ENCODE measurements at regions not wholly inside any gene's neighbourhood (a gene's known extent, or its start where the extent isn't known, plus 50 kb on each side); places are given as distances from the start of the nearest gene placed in this dataset.

DNA sequence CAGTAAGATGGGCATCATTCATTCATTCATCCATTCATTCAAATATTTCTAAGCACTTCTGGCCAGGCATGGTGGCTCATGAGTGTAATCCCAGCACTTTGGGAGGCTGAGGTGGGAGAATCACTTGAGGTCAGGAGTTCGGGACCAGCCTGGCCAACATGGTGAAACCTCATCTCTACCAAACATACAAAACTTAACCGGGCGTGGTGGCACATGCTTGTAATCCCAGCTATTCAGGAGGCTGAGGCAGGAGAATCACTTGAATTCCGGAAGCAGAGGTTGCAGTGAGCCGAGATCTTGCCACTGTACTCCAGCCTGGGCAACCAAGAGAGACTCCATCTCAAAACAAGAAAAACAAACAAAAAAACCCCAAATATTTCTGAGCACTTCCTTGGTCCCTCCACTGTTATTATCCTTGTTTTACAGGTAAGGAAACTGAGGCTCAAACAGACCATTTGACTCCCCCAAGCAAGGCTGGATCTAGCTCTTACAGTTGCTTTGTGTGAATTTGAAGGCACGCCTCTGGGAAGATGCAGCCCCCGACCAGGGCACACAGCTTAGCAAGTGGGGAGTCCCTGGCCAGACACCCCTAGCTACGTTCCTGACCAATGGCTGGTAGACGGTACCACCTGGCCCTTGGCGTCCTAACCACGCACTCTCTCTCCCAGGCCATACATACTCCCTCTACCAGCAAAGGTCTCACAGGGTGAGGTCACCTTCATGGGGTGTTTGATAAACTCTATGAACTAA, 50.6 kb upstream of the ODC1 start:
- Mint-ChIP-seq H3K9me3 (no peaks in the 10 kb centered on the region), H3K27ac (no peak overlapping the region), H3K4me1 (peaks cover 5% of the 10 kb centered on the region; the same call in 2 of the 3 replicates), H3K36me3 (ENCODE audit: low read depth) (no peaks in the 10 kb centered on the region), H3K27me3 (ENCODE audit: insufficient read depth, low read depth, poor library complexity) (peaks cover 7% of the 10 kb centered on the region), H3K4me3 (no peak overlapping the region)
- no peaks in the 10 kb centered on the region for H3K79me2 ChIP-seq (replicated peaks; ENCODE audit: insufficient read depth)
- no peaks in the 10 kb centered on the region for H4K20me1 ChIP-seq (replicated peaks; ENCODE audit: insufficient read depth)
- no peaks in the 10 kb centered on the region for H3K27me3 ChIP-seq (ENCODE audit: insufficient read depth)
- H3K27ac ChIP-seq (ENCODE audit: low read depth), result no peak overlapping the region
- ATAC-seq (no peak), DNase-seq (ENCODE audit: low spot score) (no peak)
- H3F3A ChIP-seq (replicated peaks; ENCODE audit: low read depth), result no peaks in the 10 kb centered on the region
- H3K9me2 ChIP-seq (ENCODE audit: insufficient read depth), result no peaks in the 10 kb centered on the region
- H2AFZ ChIP-seq, result no peak overlapping the region
- H3K36me3 ChIP-seq (ENCODE audit: insufficient read depth), result no peaks in the 10 kb centered on the region
- no peak overlapping the region for H3K4me3 ChIP-seq
- H3K4me2 ChIP-seq, result no peak overlapping the region
- no peak for TF ChIP-seq ZNF114 (CRISPR knock-in tag; IDR thresholded peaks at IDR 0.05)
- TF ChIP-seq, protein P1, sequence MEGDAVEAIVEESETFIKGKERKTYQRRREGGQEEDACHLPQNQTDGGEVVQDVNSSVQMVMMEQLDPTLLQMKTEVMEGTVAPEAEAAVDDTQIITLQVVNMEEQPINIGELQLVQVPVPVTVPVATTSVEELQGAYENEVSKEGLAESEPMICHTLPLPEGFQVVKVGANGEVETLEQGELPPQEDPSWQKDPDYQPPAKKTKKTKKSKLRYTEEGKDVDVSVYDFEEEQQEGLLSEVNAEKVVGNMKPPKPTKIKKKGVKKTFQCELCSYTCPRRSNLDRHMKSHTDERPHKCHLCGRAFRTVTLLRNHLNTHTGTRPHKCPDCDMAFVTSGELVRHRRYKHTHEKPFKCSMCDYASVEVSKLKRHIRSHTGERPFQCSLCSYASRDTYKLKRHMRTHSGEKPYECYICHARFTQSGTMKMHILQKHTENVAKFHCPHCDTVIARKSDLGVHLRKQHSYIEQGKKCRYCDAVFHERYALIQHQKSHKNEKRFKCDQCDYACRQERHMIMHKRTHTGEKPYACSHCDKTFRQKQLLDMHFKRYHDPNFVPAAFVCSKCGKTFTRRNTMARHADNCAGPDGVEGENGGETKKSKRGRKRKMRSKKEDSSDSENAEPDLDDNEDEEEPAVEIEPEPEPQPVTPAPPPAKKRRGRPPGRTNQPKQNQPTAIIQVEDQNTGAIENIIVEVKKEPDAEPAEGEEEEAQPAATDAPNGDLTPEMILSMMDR (conservative IDR thresholded peaks at IDR 0.05; ENCODE audit: low read depth in 2 of 2), result no peak
- TF ChIP-seq EZH2 (IDR thresholded peaks at IDR 0.05; ENCODE audit: low read depth, unreplicated experiment), result no peak
- TF ChIP-seq ZNF331 (CRISPR knock-in tag; IDR thresholded peaks at IDR 0.05; ENCODE audit: low read depth), result no peak
- TF ChIP-seq, protein P2, sequence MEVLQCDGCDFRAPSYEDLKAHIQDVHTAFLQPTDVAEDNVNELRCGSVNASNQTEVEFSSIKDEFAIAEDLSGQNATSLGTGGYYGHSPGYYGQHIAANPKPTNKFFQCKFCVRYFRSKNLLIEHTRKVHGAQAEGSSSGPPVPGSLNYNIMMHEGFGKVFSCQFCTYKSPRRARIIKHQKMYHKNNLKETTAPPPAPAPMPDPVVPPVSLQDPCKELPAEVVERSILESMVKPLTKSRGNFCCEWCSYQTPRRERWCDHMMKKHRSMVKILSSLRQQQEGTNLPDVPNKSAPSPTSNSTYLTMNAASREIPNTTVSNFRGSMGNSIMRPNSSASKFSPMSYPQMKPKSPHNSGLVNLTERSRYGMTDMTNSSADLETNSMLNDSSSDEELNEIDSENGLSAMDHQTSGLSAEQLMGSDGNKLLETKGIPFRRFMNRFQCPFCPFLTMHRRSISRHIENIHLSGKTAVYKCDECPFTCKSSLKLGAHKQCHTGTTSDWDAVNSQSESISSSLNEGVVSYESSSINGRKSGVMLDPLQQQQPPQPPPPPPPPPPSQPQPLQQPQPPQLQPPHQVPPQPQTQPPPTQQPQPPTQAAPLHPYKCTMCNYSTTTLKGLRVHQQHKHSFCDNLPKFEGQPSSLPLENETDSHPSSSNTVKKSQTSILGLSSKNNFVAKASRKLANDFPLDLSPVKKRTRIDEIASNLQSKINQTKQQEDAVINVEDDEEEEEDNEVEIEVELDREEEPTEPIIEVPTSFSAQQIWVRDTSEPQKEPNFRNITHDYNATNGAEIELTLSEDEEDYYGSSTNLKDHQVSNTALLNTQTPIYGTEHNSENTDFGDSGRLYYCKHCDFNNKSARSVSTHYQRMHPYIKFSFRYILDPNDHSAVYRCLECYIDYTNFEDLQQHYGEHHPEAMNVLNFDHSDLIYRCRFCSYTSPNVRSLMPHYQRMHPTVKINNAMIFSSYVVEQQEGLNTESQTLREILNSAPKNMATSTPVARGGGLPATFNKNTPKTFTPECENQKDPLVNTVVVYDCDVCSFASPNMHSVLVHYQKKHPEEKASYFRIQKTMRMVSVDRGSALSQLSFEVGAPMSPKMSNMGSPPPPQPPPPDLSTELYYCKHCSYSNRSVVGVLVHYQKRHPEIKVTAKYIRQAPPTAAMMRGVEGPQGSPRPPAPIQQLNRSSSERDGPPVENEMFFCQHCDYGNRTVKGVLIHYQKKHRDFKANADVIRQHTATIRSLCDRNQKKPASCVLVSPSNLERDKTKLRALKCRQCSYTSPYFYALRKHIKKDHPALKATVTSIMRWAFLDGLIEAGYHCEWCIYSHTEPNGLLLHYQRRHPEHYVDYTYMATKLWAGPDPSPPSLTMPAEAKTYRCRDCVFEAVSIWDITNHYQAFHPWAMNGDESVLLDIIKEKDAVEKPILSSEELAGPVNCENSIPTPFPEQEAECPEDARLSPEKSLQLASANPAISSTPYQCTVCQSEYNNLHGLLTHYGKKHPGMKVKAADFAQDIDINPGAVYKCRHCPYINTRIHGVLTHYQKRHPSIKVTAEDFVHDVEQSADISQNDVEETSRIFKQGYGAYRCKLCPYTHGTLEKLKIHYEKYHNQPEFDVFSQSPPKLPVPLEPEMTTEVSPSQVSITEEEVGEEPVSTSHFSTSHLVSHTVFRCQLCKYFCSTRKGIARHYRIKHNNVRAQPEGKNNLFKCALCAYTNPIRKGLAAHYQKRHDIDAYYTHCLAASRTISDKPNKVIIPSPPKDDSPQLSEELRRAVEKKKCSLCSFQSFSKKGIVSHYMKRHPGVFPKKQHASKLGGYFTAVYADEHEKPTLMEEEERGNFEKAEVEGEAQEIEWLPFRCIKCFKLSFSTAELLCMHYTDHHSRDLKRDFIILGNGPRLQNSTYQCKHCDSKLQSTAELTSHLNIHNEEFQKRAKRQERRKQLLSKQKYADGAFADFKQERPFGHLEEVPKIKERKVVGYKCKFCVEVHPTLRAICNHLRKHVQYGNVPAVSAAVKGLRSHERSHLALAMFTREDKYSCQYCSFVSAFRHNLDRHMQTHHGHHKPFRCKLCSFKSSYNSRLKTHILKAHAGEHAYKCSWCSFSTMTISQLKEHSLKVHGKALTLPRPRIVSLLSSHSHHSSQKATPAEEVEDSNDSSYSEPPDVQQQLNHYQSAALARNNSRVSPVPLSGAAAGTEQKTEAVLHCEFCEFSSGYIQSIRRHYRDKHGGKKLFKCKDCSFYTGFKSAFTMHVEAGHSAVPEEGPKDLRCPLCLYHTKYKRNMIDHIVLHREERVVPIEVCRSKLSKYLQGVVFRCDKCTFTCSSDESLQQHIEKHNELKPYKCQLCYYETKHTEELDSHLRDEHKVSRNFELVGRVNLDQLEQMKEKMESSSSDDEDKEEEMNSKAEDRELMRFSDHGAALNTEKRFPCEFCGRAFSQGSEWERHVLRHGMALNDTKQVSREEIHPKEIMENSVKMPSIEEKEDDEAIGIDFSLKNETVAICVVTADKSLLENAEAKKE (CRISPR knock-in tag; IDR thresholded peaks at IDR 0.05), result no peak
- TF ChIP-seq CREB1 (CRISPR knock-in tag; IDR thresholded peaks at IDR 0.05; ENCODE audit: low read depth), result no peak
- TF ChIP-seq, protein P3, sequence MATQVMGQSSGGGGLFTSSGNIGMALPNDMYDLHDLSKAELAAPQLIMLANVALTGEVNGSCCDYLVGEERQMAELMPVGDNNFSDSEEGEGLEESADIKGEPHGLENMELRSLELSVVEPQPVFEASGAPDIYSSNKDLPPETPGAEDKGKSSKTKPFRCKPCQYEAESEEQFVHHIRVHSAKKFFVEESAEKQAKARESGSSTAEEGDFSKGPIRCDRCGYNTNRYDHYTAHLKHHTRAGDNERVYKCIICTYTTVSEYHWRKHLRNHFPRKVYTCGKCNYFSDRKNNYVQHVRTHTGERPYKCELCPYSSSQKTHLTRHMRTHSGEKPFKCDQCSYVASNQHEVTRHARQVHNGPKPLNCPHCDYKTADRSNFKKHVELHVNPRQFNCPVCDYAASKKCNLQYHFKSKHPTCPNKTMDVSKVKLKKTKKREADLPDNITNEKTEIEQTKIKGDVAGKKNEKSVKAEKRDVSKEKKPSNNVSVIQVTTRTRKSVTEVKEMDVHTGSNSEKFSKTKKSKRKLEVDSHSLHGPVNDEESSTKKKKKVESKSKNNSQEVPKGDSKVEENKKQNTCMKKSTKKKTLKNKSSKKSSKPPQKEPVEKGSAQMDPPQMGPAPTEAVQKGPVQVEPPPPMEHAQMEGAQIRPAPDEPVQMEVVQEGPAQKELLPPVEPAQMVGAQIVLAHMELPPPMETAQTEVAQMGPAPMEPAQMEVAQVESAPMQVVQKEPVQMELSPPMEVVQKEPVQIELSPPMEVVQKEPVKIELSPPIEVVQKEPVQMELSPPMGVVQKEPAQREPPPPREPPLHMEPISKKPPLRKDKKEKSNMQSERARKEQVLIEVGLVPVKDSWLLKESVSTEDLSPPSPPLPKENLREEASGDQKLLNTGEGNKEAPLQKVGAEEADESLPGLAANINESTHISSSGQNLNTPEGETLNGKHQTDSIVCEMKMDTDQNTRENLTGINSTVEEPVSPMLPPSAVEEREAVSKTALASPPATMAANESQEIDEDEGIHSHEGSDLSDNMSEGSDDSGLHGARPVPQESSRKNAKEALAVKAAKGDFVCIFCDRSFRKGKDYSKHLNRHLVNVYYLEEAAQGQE (IDR thresholded peaks at IDR 0.05; ENCODE audit: unreplicated experiment), result no peak
- TF ChIP-seq JUNB (IDR thresholded peaks at IDR 0.05; ENCODE audit: unreplicated experiment), result no peak
- H3K4me1 ChIP-seq (ENCODE audit: insufficient read depth), result no peaks in the 10 kb centered on the region

Data from GM23338 (cell line).